AG09319 (cell line): ENCODE measurements at regions not wholly inside any gene's neighbourhood (a gene's known extent, or its start where the extent isn't known, plus 50 kb on each side); places are given as distances from the start of the nearest gene placed in this dataset.

ENCODE experiments used
- DNase-seq: peaks from one replicate; pipeline ENCODE4 v3.0.0-alpha.2; 2010; ENCODE audit warnings: low read depth; ENCODE audit errors: extremely low read depth
- CTCF ChIP-seq: IDR thresholded peaks from 2 replicates; pipeline ENCODE4 v1.5.1; 2011; ENCODE audit warnings: low read depth, mild to moderate bottlenecking, inconsistent platforms, low read length, moderate library complexity

- DNase-seq = no peak
- TF ChIP-seq CTCF = no peak
These were observed 117.8 kb upstream of the PLXNA2 start for GRCh38 chr1:208362011-208362410.

- no peak for TF ChIP-seq CTCF
- no peak for DNase-seq
These were observed 122.4 kb upstream of the PLXNA2 start for GRCh38 chr1:208366559-208366958.

- TF ChIP-seq CTCF = no peak
- no peak for DNase-seq
These were observed 124.9 kb upstream of the PLXNA2 start for GRCh38 chr1:208369045-208369444.

GRCh38 chr1:208369658-208370057 lies 125.5 kb upstream of the PLXNA2 start:
- no peak for TF ChIP-seq CTCF
- no peak for DNase-seq

- DNase-seq = no peak
- TF ChIP-seq CTCF = no peak
These were observed 130.3 kb upstream of the PLXNA2 start for GRCh38 chr1:208374391-208374941.

- no peak for DNase-seq
- no peak for TF ChIP-seq CTCF
These were observed 137.3 kb upstream of the PLXNA2 start for GRCh38 chr1:208381481-208381880.

- no peak for DNase-seq
- TF ChIP-seq CTCF = no peak
These were observed 144.0 kb upstream of the PLXNA2 start for GRCh38 chr1:208387908-208388811.
